Endodermal cell (in vitro differentiated cells): ENCODE measurements at regions not wholly inside any gene's neighbourhood (a gene's known extent, or its start where the extent isn't known, plus 50 kb on each side); places are given as distances from the start of the nearest gene placed in this dataset.
A peak's percentile ranks its signal among the peaks of the same experiment; 100 is the strongest.

ENCODE experiments used
- DNase-seq: peaks from one replicate; pipeline ENCODE4 v3.0.0-alpha.2; 2017
- H3K27ac ChIP-seq: 2 replicates; pipeline ENCODE4 v1.5.1; 2013; ENCODE audit warnings: mild to moderate bottlenecking, low read depth, low read length, moderate library complexity
- H3K27me3 ChIP-seq: 2 replicates; pipeline ENCODE4 v1.6.1; 2013; ENCODE audit warnings: mild to moderate bottlenecking, low read length, moderate library complexity; ENCODE audit not compliant: insufficient read depth, control insufficient read depth, poor library complexity, severe bottlenecking
- H3K36me3 ChIP-seq: 2 replicates; pipeline ENCODE4 v1.7.0; 2013; ENCODE audit warnings: mild to moderate bottlenecking, low read length, moderate library complexity; ENCODE audit not compliant: control insufficient read depth, insufficient read depth
- H3K4me1 ChIP-seq: one replicate; pipeline ENCODE4 v1.7.0; 2013; ENCODE audit warnings: low read length; ENCODE audit not compliant: control insufficient read depth, insufficient read depth
- H3K4me3 ChIP-seq: 2 replicates; pipeline ENCODE4 v1.5.1; 2013; ENCODE audit warnings: mild to moderate bottlenecking, low read length, moderate library complexity
- H3K9ac ChIP-seq: 2 replicates; pipeline ENCODE4 v1.6.1; 2013; ENCODE audit warnings: mild to moderate bottlenecking, low read length, moderate library complexity; ENCODE audit not compliant: poor library complexity, severe bottlenecking; ENCODE audit errors: extremely low read depth
- H3K9me3 ChIP-seq: 2 replicates; pipeline ENCODE4 v1.6.1; 2013; ENCODE audit warnings: mild to moderate bottlenecking, low read length, moderate library complexity; ENCODE audit not compliant: control insufficient read depth
- H3K27ac Mint-ChIP-seq: 2 replicates; pipeline ENCODE4 v1.8.0; 2020; ENCODE audit warnings: mixed read lengths
- H3K27me3 Mint-ChIP-seq: 2 replicates; pipeline ENCODE4 v1.8.0; 2021; ENCODE audit warnings: mild to moderate bottlenecking, mixed read lengths; ENCODE audit not compliant: insufficient read depth
- H3K36me3 Mint-ChIP-seq: 2 replicates; pipeline ENCODE4 v1.8.0; 2020; ENCODE audit warnings: low read depth, mixed read lengths
- H3K4me1 Mint-ChIP-seq: 2 replicates; pipeline ENCODE4 v1.8.0; 2020; ENCODE audit warnings: mixed read lengths
- H3K4me3 Mint-ChIP-seq: 2 replicates; pipeline ENCODE4 v1.8.0; 2020; ENCODE audit warnings: mild to moderate bottlenecking, moderate library complexity, mixed read lengths
- H3K9me3 Mint-ChIP-seq: 2 replicates; pipeline ENCODE4 v1.8.0; 2020; ENCODE audit warnings: mild to moderate bottlenecking, mixed read lengths
- CTCF ChIP-seq: fragments of 200-600 bp; sonication (generic); conservative IDR thresholded peaks from 2 replicates; pipeline ENCODE4 v1.5.0; 2021; ENCODE audit warnings: antibody characterized with exemption, mild to moderate bottlenecking
- WGBS, 2 experiments: methylation state at CpG; one replicate each; pipeline versions ENCODE4 v1.1.5 to v1.1.7; 2013; ENCODE audit warnings: missing lambda C conversion rate in 2 of 2, mixed read lengths in 1 of 2; ENCODE audit not compliant: insufficient coverage in 1 of 2, insufficient read length in 1 of 2; 5-methylcytosine and 5-hydroxymethylcytosine counted together

GRCh38 chr5:135714126-135714894, 120.2 kb upstream of the SLC25A48 start:
- Mint-ChIP-seq H3K36me3 (no peaks in the 10 kb centered on the region), H3K27ac (no peak overlapping the region), H3K4me3 (no peak overlapping the region), H3K27me3 (peaks cover 34% of the 10 kb centered on the region), H3K4me1 (peaks cover 20% of the 10 kb centered on the region), H3K9me3 (no peaks in the 10 kb centered on the region)
- Histone ChIP-seq H3K27ac (no peak overlapping the region), H3K9ac (no peak overlapping the region), H3K9me3 (no peaks in the 10 kb centered on the region), H3K36me3 (no peaks in the 10 kb centered on the region), H3K4me3 (no peak overlapping the region), H3K4me1 (no peaks in the 10 kb centered on the region), H3K27me3 (no peaks in the 10 kb centered on the region)
- DNase-seq: no peak
- 89 to 90% methylated on average over 4 to 10 of the region's 10 CpGs for whole genome bisulfite sequencing, 2 experiments
- TF ChIP-seq CTCF: no peak

GRCh38 chr5:135713161-135713915, 121.1 kb upstream of the SLC25A48 start:
- H3K4me3 Mint-ChIP-seq: no peak overlapping the region
- H3K27me3 ChIP-seq: no peaks in the 10 kb centered on the region
- no peak overlapping the region for H3K27ac ChIP-seq
- TF ChIP-seq CTCF: no peak
- H3K9ac ChIP-seq: no peak overlapping the region
- H3K27me3 Mint-ChIP-seq: peaks cover 28% of the 10 kb centered on the region
- H3K27ac Mint-ChIP-seq: no peak overlapping the region
- no peak overlapping the region for H3K4me3 ChIP-seq
- H3K9me3 ChIP-seq: no peaks in the 10 kb centered on the region
- no peak for DNase-seq
- WGBS, 2 experiments: 94 to 98% methylated on average over 10 to 11 of the region's 11 CpGs
- H3K36me3 Mint-ChIP-seq: no peaks in the 10 kb centered on the region
- no peaks in the 10 kb centered on the region for H3K9me3 Mint-ChIP-seq
- peaks cover 20% of the 10 kb centered on the region for H3K4me1 Mint-ChIP-seq
- H3K4me1 ChIP-seq: no peaks in the 10 kb centered on the region
- no peaks in the 10 kb centered on the region for H3K36me3 ChIP-seq

GRCh38 chr5:135711911-135712310, 122.6 kb upstream of the SLC25A48 start:
- H3K36me3 ChIP-seq: no peaks in the 10 kb centered on the region
- no peaks in the 10 kb centered on the region for H3K9me3 ChIP-seq
- WGBS, 2 experiments: 71 to 81% methylated on average over 5 to 6 of the region's 6 CpGs
- DNase-seq: peak; percentile 53
- no peak for TF ChIP-seq CTCF
- Mint-ChIP-seq H3K4me1 (peaks cover 20% of the 10 kb centered on the region), H3K27ac (no peak overlapping the region), H3K4me3 (no peak overlapping the region), H3K27me3 (peaks cover 29% of the 10 kb centered on the region), H3K36me3 (no peaks in the 10 kb centered on the region), H3K9me3 (no peaks in the 10 kb centered on the region)
- H3K4me3 ChIP-seq: no peak overlapping the region
- no peak overlapping the region for H3K27ac ChIP-seq
- H3K27me3 ChIP-seq: no peaks in the 10 kb centered on the region
- H3K4me1 ChIP-seq: no peaks in the 10 kb centered on the region
- H3K9ac ChIP-seq: no peak overlapping the region
